ENCODE measurements at regions not wholly inside any gene's neighbourhood (a gene's known extent, or its start where the extent isn't known, plus 50 kb on each side); places are given as distances from the start of the nearest gene placed in this dataset.

DNA sequence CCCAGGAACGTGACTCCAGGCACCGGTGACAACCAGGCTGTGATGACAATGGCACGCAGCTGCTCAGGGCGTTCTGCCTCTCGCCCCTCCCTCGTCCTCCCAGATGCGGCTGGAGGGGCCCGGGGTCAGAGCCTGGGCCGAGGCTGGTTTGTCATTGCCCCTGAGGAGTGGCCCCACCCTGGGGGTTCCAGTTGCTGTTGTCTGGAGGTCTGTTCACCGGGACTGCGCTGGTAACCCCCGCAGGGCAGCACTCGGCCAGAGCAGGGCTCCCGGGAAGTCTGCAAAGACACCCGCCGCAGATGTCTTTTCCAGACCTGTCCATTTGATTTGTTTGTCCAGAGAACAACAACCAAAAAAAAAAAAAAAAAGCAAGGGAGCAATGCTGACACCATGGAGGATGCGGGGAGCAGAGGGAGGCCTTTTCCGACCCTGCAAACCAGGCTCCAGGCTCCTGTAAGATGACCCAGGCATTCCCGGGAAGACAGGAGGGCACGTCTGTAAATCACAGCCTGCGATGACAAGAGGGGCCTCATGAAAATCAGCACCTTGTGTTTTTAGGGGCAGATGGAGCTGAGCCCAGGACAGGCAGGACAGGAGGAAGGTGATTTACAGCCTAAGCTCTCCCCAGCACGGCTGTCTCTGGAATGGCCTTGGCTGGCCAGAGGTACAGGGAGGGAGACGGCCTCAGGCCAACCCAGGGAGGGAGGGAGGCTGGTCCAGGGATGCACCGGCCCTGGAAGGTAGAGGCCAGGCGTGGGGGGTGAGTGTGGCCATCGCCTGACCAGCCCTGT, 189.3 kb downstream of the ERMARD start:
- Histone ChIP-seq H3K27ac (no peak overlapping the region), H3K9me3 (no peaks in the 10 kb centered on the region), H3K4me1 (no peaks in the 10 kb centered on the region), H3K36me3 (no peaks in the 10 kb centered on the region), H3K4me3 (no peak overlapping the region), H3K9ac (ENCODE audit: low read depth in 2 of 2, low read length in 2 of 2) (no peak overlapping the region), H3K27me3 (no peaks in the 10 kb centered on the region)
- TF ChIP-seq, protein P1, sequence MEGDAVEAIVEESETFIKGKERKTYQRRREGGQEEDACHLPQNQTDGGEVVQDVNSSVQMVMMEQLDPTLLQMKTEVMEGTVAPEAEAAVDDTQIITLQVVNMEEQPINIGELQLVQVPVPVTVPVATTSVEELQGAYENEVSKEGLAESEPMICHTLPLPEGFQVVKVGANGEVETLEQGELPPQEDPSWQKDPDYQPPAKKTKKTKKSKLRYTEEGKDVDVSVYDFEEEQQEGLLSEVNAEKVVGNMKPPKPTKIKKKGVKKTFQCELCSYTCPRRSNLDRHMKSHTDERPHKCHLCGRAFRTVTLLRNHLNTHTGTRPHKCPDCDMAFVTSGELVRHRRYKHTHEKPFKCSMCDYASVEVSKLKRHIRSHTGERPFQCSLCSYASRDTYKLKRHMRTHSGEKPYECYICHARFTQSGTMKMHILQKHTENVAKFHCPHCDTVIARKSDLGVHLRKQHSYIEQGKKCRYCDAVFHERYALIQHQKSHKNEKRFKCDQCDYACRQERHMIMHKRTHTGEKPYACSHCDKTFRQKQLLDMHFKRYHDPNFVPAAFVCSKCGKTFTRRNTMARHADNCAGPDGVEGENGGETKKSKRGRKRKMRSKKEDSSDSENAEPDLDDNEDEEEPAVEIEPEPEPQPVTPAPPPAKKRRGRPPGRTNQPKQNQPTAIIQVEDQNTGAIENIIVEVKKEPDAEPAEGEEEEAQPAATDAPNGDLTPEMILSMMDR (IDR thresholded peaks at IDR 0.05), result no peak
- no peak for DNase-seq
- intact Hi-C loops (cut with DNase I), result no loop called here

DNA sequence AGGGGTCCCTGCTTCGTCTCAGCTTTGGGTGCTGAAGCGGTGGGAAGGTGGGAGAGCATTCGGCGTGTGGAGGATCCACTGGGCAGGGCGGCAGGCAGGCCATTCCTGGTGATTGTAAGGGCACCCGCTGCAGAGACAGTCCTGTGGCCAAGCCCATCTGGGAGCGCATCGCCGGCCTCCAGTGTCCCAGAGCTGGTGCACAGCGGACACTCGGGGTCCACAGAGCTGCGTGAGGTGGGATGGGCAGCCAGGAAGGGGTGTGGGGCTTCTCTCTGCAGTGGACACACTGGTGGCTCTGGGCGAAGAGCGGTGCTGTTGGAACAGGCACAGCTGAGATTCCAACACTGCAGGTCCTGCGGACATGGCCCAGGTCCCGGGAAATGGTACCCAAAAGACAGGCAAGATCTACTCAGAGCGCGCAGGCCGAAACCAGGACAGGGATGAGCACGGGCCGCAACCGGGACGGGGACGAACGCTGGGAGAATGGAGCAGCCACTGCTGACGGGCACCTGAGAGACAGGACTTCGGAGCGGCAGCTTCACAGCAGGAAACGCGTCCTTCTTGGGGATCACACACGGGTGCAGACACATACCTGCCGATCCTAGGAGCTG, 188.2 kb downstream of the ERMARD start:
- intact Hi-C loops (cut with DNase I), result no loop called here

DNA sequence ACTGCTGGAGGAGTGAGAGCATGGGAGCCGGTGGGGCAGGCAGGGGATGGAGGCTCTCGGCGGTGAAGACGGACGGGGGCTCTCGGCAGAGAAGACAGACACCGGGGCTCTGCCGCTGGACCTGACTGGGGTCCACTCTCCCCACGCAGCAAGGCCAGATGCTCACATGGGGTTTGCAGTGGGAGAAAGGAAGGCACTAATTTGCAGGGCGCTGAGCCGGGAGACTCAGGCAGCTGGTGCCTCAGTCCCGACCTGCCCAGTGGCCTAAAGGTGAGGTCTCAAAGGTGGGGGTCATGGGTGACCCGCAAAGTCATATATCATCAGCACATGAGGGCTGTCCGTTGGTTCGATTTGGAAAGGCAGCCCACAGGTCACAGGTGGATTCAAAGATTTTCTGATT, 187.3 kb downstream of the ERMARD start:
- no peaks in the 10 kb centered on the region for H3K27me3 ChIP-seq
- no peaks in the 10 kb centered on the region for H3K9me3 ChIP-seq
- no peak overlapping the region for H3K27ac ChIP-seq
- H3K36me3 ChIP-seq, result no peaks in the 10 kb centered on the region
- no peak overlapping the region for H3K9ac ChIP-seq (ENCODE audit: low read depth in 2 of 2, low read length in 2 of 2)
- TF ChIP-seq, protein P1 (IDR thresholded peaks at IDR 0.05), result no peak
- intact Hi-C loops (cut with DNase I), result no loop called here
- H3K4me1 ChIP-seq, result no peaks in the 10 kb centered on the region
- no peak for DNase-seq
- no peak overlapping the region for H3K4me3 ChIP-seq

More for the DNA sequence above, 188.2 kb downstream of the ERMARD start:
- Histone ChIP-seq H3K36me3 (no peaks in the 10 kb centered on the region), H3K9me3 (no peaks in the 10 kb centered on the region), H3K27me3 (no peaks in the 10 kb centered on the region), H3K4me1 (no peaks in the 10 kb centered on the region), H3K4me3 (no peak overlapping the region), H3K9ac (ENCODE audit: low read depth in 2 of 2, low read length in 2 of 2) (no peak overlapping the region), H3K27ac (no peak overlapping the region)
- DNase-seq, result no peak
- TF ChIP-seq, protein P1 (IDR thresholded peaks at IDR 0.05), result no peak

DNA sequence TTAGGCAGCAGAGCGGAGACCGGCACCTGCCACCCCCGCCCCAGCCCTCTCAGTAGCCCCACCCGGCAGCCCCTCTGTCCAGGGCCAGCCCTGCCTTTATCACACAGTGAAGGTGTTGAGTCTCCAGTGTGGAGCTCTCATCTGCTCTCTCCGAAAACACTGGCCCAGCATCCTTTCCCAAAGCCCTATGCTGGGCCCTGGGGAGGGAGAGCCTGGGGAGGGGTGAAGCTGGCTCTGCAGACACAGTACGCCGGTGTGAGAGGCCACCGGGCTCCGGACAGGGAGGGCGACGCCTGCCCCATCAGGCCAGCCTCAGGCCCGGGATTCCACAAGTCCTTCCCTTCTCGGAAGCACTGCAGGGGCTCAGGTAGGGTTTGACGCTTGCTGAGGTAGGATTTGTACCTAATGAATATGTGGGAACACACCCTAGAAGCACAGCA, 186.9 kb downstream of the ERMARD start:
- Histone ChIP-seq H3K9ac (ENCODE audit: low read depth in 2 of 2, low read length in 2 of 2) (no peak overlapping the region), H3K27ac (no peak overlapping the region), H3K4me1 (no peaks in the 10 kb centered on the region), H3K9me3 (no peaks in the 10 kb centered on the region), H3K4me3 (no peak overlapping the region), H3K36me3 (no peaks in the 10 kb centered on the region), H3K27me3 (no peaks in the 10 kb centered on the region)
- intact Hi-C loops (cut with DNase I), result no loop called here
- no peak for DNase-seq
- TF ChIP-seq, protein P1 (IDR thresholded peaks at IDR 0.05), result no peak

DNA sequence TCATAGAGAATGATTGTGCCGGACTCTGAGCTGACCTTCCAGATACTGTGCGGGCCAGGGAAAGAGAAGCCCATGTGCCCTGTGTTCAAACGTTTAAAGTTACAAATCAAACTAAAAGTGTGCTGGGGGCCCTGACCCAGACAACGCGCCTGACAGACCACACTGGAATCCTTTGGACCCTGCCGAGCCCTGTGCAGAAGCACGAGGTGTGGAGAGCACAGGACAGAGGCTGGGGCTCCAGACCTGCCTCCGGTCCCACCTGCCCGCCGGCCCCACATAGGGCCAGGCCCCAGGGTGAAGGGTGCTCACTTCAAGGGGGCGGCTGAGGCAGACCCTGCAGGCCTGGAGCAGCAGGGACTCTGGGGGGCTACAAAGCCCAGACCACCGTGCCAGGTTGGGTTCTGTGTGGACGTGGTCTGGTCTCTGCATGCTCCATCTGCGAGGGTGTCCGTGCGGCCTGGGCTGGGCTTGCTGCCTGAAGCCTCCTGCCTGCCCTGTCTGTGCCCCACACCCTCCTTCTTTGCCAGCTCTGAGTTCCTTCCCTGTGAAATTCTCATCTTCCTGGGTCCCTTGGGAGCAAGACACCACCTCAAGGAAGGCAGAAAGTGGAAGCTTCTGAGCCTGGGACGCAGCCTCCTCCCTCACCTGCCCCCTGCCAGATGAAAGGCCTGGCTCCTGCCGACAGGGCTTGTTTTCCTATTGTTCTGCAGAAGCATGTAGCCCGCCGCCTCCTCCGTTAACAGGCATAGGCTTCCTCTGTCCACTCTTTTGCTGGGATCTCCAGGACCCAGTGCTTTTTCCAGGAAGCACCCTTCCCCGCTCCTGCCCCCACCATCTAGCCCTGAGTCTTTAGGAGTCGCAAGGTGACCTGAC, 186.2 kb downstream of the ERMARD start:
- Histone ChIP-seq H3K27ac (no peak overlapping the region), H3K4me3 (no peak overlapping the region), H3K9me3 (no peaks in the 10 kb centered on the region), H3K27me3 (no peaks in the 10 kb centered on the region), H3K36me3 (no peaks in the 10 kb centered on the region), H3K4me1 (no peaks in the 10 kb centered on the region), H3K9ac (ENCODE audit: low read depth in 2 of 2, low read length in 2 of 2) (no peak overlapping the region)
- no peak for DNase-seq
- intact Hi-C loops (cut with DNase I), result no loop called here
- TF ChIP-seq, protein P1 (IDR thresholded peaks at IDR 0.05), result no peak

All from colonic mucosa (tissue), 4 donors.